ENCODE measurements at regions not wholly inside any gene's neighbourhood (a gene's known extent, or its start where the extent isn't known, plus 50 kb on each side); places are given as distances from the start of the nearest gene placed in this dataset.

- Histone ChIP-seq H3K4me1 (no peaks in the 10 kb centered on the region), H3K36me3 (ENCODE audit: control insufficient read depth, insufficient read depth, low read length) (no peaks in the 10 kb centered on the region), H3K79me2 (no peaks in the 10 kb centered on the region), H3K9ac (no peak overlapping the region), H3K4me3 (ENCODE audit: low read depth, low read length) (no peak overlapping the region), H3K9me3 (ENCODE audit: control insufficient read depth, low read length) (no peaks in the 10 kb centered on the region), H3K27ac (no peak overlapping the region), H2AFZ (no peak overlapping the region), H3K4me2 (ENCODE audit: low read length) (no peak overlapping the region), H3K27me3 (ENCODE audit: control insufficient read depth, insufficient read depth, low read length) (no peaks in the 10 kb centered on the region)
- no peak for TF ChIP-seq CTCF (IDR thresholded peaks at IDR 0.05)
Observed at GRCh38 chr2:150676747-150677383, 189.4 kb upstream of the RND3 start.

GRCh38 chr2:150675807-150676206 lies 188.3 kb upstream of the RND3 start:
- Histone ChIP-seq H3K27ac (no peak overlapping the region), H3K79me2 (no peaks in the 10 kb centered on the region), H3K4me3 (ENCODE audit: low read depth, low read length) (no peak overlapping the region), H2AFZ (no peak overlapping the region), H3K27me3 (ENCODE audit: control insufficient read depth, insufficient read depth, low read length) (no peaks in the 10 kb centered on the region), H3K9ac (no peak overlapping the region), H3K36me3 (ENCODE audit: control insufficient read depth, insufficient read depth, low read length) (no peaks in the 10 kb centered on the region), H3K4me1 (no peaks in the 10 kb centered on the region), H3K4me2 (ENCODE audit: low read length) (no peak overlapping the region), H3K9me3 (ENCODE audit: control insufficient read depth, low read length) (no peaks in the 10 kb centered on the region)
- no peak for TF ChIP-seq CTCF (IDR thresholded peaks at IDR 0.05)

- Histone ChIP-seq H3K36me3 (ENCODE audit: control insufficient read depth, insufficient read depth, low read length) (no peaks in the 10 kb centered on the region), H3K79me2 (no peaks in the 10 kb centered on the region), H3K4me1 (no peaks in the 10 kb centered on the region), H3K4me3 (ENCODE audit: low read depth, low read length) (no peak overlapping the region), H3K27ac (no peak overlapping the region), H2AFZ (no peak overlapping the region), H3K4me2 (ENCODE audit: low read length) (no peak overlapping the region), H3K9ac (no peak overlapping the region), H3K9me3 (ENCODE audit: control insufficient read depth, low read length) (no peaks in the 10 kb centered on the region), H3K27me3 (ENCODE audit: control insufficient read depth, insufficient read depth, low read length) (no peaks in the 10 kb centered on the region)
- TF ChIP-seq CTCF (IDR thresholded peaks at IDR 0.05), result no peak
Observed at GRCh38 chr2:150674283-150674682, 186.8 kb upstream of the RND3 start.

GRCh38 chr2:150672311-150672710 lies 184.8 kb upstream of the RND3 start:
- H3K9ac ChIP-seq, result no peak overlapping the region

More at GRCh38 chr2:150672311-150672710, 184.8 kb upstream of the RND3 start:
- Histone ChIP-seq H3K36me3 (ENCODE audit: control insufficient read depth, insufficient read depth, low read length) (no peaks in the 10 kb centered on the region), H3K27me3 (ENCODE audit: control insufficient read depth, insufficient read depth, low read length) (no peaks in the 10 kb centered on the region), H2AFZ (no peak overlapping the region), H3K9me3 (ENCODE audit: control insufficient read depth, low read length) (no peaks in the 10 kb centered on the region), H3K4me2 (ENCODE audit: low read length) (no peak overlapping the region), H3K4me3 (ENCODE audit: low read depth, low read length) (no peak overlapping the region), H3K4me1 (no peaks in the 10 kb centered on the region), H3K27ac (no peak overlapping the region), H3K79me2 (no peaks in the 10 kb centered on the region)
- TF ChIP-seq CTCF (IDR thresholded peaks at IDR 0.05), result no peak
